ENCODE measurements at regions not wholly inside any gene's neighbourhood (a gene's known extent, or its start where the extent isn't known, plus 50 kb on each side); places are given as distances from the start of the nearest gene placed in this dataset.
"Not testable (repeated sequence)": the region's sequence is repeated elsewhere in the genome, so short reads cannot be mapped to it uniquely, and the experiment has no call there.

DNA sequence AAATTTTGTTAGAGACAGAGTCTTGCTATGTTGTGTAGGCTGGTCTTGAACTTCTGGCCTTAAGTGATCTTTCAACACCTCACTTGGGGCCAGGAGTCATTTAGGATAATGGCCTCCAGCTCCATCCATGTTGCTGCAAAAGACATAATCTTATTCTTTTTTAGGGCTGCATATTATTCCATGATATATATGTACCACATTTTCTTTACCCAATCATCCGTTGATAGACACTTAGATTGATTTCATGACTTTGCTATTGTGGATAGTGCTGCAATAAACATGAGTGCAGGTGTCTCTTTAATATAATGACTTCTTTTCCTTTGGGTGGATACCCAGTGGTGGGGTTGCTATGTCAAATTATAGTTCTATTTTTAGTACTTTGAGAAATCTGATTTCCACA, 140.9 kb upstream of the LCORL start:
- no CpG with 5 or more reads among the region's 1 CpG for WGBS (ENCODE audit: extremely low coverage, insufficient read length, low lambda C conversion rate)
- Histone ChIP-seq H3K9ac (ENCODE audit: extremely low read depth, insufficient read length, low read length) (no peak overlapping the region), H4K5ac (ENCODE audit: insufficient read length, low read depth, low read length) (no peak overlapping the region), H4K8ac (replicated peaks; ENCODE audit: insufficient read length, low read depth, low read length) (no peak overlapping the region), H3K4ac (ENCODE audit: low read depth, low read length) (no peak overlapping the region), H4K20me1 (ENCODE audit: control insufficient read depth, insufficient read depth, insufficient read length) (no peaks in the 10 kb centered on the region), H3K14ac (ENCODE audit: insufficient read depth, low read length) (no peak overlapping the region), H2BK5ac (ENCODE audit: insufficient read length, low read length) (no peak overlapping the region), H2AFZ (ENCODE audit: low read length) (no peak overlapping the region), H3K79me2 (ENCODE audit: insufficient read depth, low read length) (no peaks in the 10 kb centered on the region), H2BK12ac (ENCODE audit: insufficient read length, low read depth, low read length) (no peak overlapping the region), H3K27me3 (ENCODE audit: insufficient read depth, low read length) (no peaks in the 10 kb centered on the region), H3K56ac (ENCODE audit: insufficient read length, low read depth, low read length) (no peak overlapping the region), H3K18ac (ENCODE audit: insufficient read length, low read depth, low read length) (no peak overlapping the region), H3K4me2 (ENCODE audit: insufficient read depth, insufficient read length, low read length) (no peak overlapping the region), H3K9me3 (ENCODE audit: control insufficient read depth, low read depth, low read length) (no peaks in the 10 kb centered on the region), H2BK120ac (ENCODE audit: low read depth, low read length, poor library complexity, severe bottlenecking) (no peak overlapping the region), H3K4me1 (ENCODE audit: insufficient read depth, low read length) (no peaks in the 10 kb centered on the region), H3T11ph (ENCODE audit: low read length) (no peak overlapping the region), H3K27ac (ENCODE audit: insufficient read length, low read depth, low read length) (no peak overlapping the region), H2BK15ac (ENCODE audit: low read depth, low read length) (no peak overlapping the region), H2BK20ac (ENCODE audit: low read depth, low read length, poor library complexity, severe bottlenecking) (no peak overlapping the region), H3K23me2 (ENCODE audit: insufficient read length, low read depth, low read length, poor library complexity, severe bottlenecking) (no peaks in the 10 kb centered on the region), H3K79me1 (ENCODE audit: insufficient read depth, low read depth, low read length, poor library complexity, severe bottlenecking) (no peaks in the 10 kb centered on the region), H4K91ac (ENCODE audit: insufficient read length, low read depth, low read length) (no peak overlapping the region), H3K23ac (ENCODE audit: insufficient read length, low read depth, low read length) (no peak overlapping the region), H2AK5ac (ENCODE audit: insufficient read length, low read length) (no peak overlapping the region)
- H3K36me3 Mint-ChIP-seq (ENCODE audit: insufficient read depth in 1 of 3, low read depth in 3 of 3), result no peaks in the 10 kb centered on the region; a peak in 1 of 7 replicates
- H3K4me1 Mint-ChIP-seq, result peaks cover 0 to 5% of the 10 kb centered on the region in 2 experiments; a peak in 2 of 4 replicates
- DNase-seq, result no peak
- no peaks in the 10 kb centered on the region; the same call in 1 of the 2 replicates for H3K27me3 Mint-ChIP-seq (ENCODE audit: low read depth)
- TF ChIP-seq, protein P1, sequence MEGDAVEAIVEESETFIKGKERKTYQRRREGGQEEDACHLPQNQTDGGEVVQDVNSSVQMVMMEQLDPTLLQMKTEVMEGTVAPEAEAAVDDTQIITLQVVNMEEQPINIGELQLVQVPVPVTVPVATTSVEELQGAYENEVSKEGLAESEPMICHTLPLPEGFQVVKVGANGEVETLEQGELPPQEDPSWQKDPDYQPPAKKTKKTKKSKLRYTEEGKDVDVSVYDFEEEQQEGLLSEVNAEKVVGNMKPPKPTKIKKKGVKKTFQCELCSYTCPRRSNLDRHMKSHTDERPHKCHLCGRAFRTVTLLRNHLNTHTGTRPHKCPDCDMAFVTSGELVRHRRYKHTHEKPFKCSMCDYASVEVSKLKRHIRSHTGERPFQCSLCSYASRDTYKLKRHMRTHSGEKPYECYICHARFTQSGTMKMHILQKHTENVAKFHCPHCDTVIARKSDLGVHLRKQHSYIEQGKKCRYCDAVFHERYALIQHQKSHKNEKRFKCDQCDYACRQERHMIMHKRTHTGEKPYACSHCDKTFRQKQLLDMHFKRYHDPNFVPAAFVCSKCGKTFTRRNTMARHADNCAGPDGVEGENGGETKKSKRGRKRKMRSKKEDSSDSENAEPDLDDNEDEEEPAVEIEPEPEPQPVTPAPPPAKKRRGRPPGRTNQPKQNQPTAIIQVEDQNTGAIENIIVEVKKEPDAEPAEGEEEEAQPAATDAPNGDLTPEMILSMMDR (conservative IDR thresholded peaks at IDR 0.05), result no peak
- no peak overlapping the region for H3K27ac Mint-ChIP-seq
- no peak overlapping the region for H3K4me3 Mint-ChIP-seq
- peaks cover 0 to 7% of the 10 kb centered on the region in 2 experiments; a peak in 1 of 5 replicates for H3K9me3 Mint-ChIP-seq

- H3T11ph ChIP-seq (ENCODE audit: low read length); H2BK12ac ChIP-seq (ENCODE audit: insufficient read length, low read depth, low read length); H2AK5ac ChIP-seq (ENCODE audit: insufficient read length, low read length); H2BK15ac ChIP-seq (ENCODE audit: low read depth, low read length); H3K4me3 Mint-ChIP-seq; H3K27me3 Mint-ChIP-seq (ENCODE audit: low read depth); H3K23ac ChIP-seq (ENCODE audit: insufficient read length, low read depth, low read length); H3K4me1 ChIP-seq (ENCODE audit: insufficient read depth, low read length); H4K8ac ChIP-seq (replicated peaks; ENCODE audit: insufficient read length, low read depth, low read length); H3K4ac ChIP-seq (ENCODE audit: low read depth, low read length); H3K23me2 ChIP-seq (ENCODE audit: insufficient read length, low read depth, low read length, poor library complexity, severe bottlenecking); H2BK5ac ChIP-seq (ENCODE audit: insufficient read length, low read length); H3K27ac Mint-ChIP-seq; H3K79me2 ChIP-seq (ENCODE audit: insufficient read depth, low read length); H3K27ac ChIP-seq (ENCODE audit: insufficient read length, low read depth, low read length); H3K9me3 ChIP-seq (ENCODE audit: control insufficient read depth, low read depth, low read length); H3K4me2 ChIP-seq (ENCODE audit: insufficient read depth, insufficient read length, low read length); H4K5ac ChIP-seq (ENCODE audit: insufficient read length, low read depth, low read length); H3K4me1 Mint-ChIP-seq; H3K79me1 ChIP-seq (ENCODE audit: insufficient read depth, low read depth, low read length, poor library complexity, severe bottlenecking); H2AFZ ChIP-seq (ENCODE audit: low read length); H3K9ac ChIP-seq (ENCODE audit: extremely low read depth, insufficient read length, low read length); H2BK120ac ChIP-seq (ENCODE audit: low read depth, low read length, poor library complexity, severe bottlenecking); H4K20me1 ChIP-seq (ENCODE audit: control insufficient read depth, insufficient read depth, insufficient read length); H3K14ac ChIP-seq (ENCODE audit: insufficient read depth, low read length); H3K18ac ChIP-seq (ENCODE audit: insufficient read length, low read depth, low read length); H4K91ac ChIP-seq (ENCODE audit: insufficient read length, low read depth, low read length); H3K27me3 ChIP-seq (ENCODE audit: insufficient read depth, low read length); H2BK20ac ChIP-seq (ENCODE audit: low read depth, low read length, poor library complexity, severe bottlenecking); H3K36me3 Mint-ChIP-seq (ENCODE audit: insufficient read depth in 1 of 3, low read depth in 3 of 3); H3K56ac ChIP-seq (ENCODE audit: insufficient read length, low read depth, low read length); DNase-seq: not testable (repeated sequence)
- peaks cover 0 to 11% of the 10 kb centered on the region in 2 experiments; a peak in 2 of 5 replicates for H3K9me3 Mint-ChIP-seq
- no CpG with 5 or more reads among the region's 51 CpGs for WGBS (ENCODE audit: extremely low coverage, insufficient read length, low lambda C conversion rate)
Measured at GRCh38 chr4:18159117-18159912, 137.8 kb upstream of the LCORL start.
